GM12865 (cell line): ENCODE measurements at regions not wholly inside any gene's neighbourhood (a gene's known extent, or its start where the extent isn't known, plus 50 kb on each side); places are given as distances from the start of the nearest gene placed in this dataset.
A peak's percentile ranks its signal among the peaks of the same experiment; 100 is the strongest.

ENCODE experiments used
- DNase-seq: peaks from one replicate; pipeline ENCODE4 v3.0.0; 2010; ENCODE audit warnings: low read depth
- H3K4me3 ChIP-seq: 2 replicates; pipeline ENCODE4 v1.5.1; 2011; ENCODE audit warnings: mild to moderate bottlenecking, low read depth, low read length, control low read depth
- CTCF ChIP-seq: IDR thresholded peaks from 2 replicates; pipeline ENCODE4 v1.5.1; 2011; ENCODE audit warnings: low read length, control low read depth, low read depth, inconsistent platforms; ENCODE audit not compliant: insufficient read depth; ENCODE audit errors: missing control alignments

- peak; percentile 81 for TF ChIP-seq CTCF
- no peak overlapping the region for H3K4me3 ChIP-seq
- DNase-seq: peak; percentile 71
Observed at GRCh38 chr2:185291035-185291647, 447.5 kb upstream of the FSIP2 start.

GRCh38 chr2:185299867-185300266, 438.7 kb upstream of the FSIP2 start:
- no peak for DNase-seq
- H3K4me3 ChIP-seq: no peak overlapping the region
- no peak for TF ChIP-seq CTCF

- DNase-seq: no peak
- no peak for TF ChIP-seq CTCF
- no peak overlapping the region for H3K4me3 ChIP-seq
Observed at GRCh38 chr2:185306119-185306518, 432.5 kb upstream of the FSIP2 start.

GRCh38 chr2:185316383-185316782, 422.2 kb upstream of the FSIP2 start:
- peak; percentile 7 for DNase-seq
- H3K4me3 ChIP-seq: no peak overlapping the region
- TF ChIP-seq CTCF: no peak

- no peak for DNase-seq
- TF ChIP-seq CTCF: no peak
- H3K4me3 ChIP-seq: no peak overlapping the region
Observed at GRCh38 chr2:185318271-185318724, 420.3 kb upstream of the FSIP2 start.

GRCh38 chr2:185335879-185336278, 402.7 kb upstream of the FSIP2 start:
- no peak overlapping the region for H3K4me3 ChIP-seq
- no peak for TF ChIP-seq CTCF
- DNase-seq: no peak

- DNase-seq: no peak
- no peak overlapping the region for H3K4me3 ChIP-seq
- TF ChIP-seq CTCF: no peak
Observed at GRCh38 chr2:185337033-185337432, 401.6 kb upstream of the FSIP2 start.
